GM23338 (cell line): ENCODE measurements at regions not wholly inside any gene's neighbourhood (a gene's known extent, or its start where the extent isn't known, plus 50 kb on each side); places are given as distances from the start of the nearest gene placed in this dataset.

Experiments
- ATAC-seq: fragments of 200-7000 bp; cut with Tn5 transposase; 3 replicates; pipeline ENCODE4 v1.9.1; 2020
- DNase-seq: peaks from one replicate; pipeline ENCODE4 v3.0.0-alpha.2; 2015; ENCODE audit warnings: low spot score
- H2AFZ ChIP-seq: fragments of 200-600 bp; sonication (generic); 2 replicates; pipeline ENCODE4 v1.8.0; 2016; ENCODE audit warnings: antibody characterized with exemption, mild to moderate bottlenecking, moderate library complexity
- H3F3A ChIP-seq: fragments of 200-600 bp; sonication (generic); replicated peaks from 2 replicates; pipeline ENCODE4 v1.8.0; 2017; ENCODE audit warnings: antibody characterized with exemption, mixed run types, low read depth
- H3K27ac ChIP-seq: fragments of 200-600 bp; sonication (generic); 2 replicates; pipeline ENCODE4 v1.6.1; 2016; ENCODE audit warnings: low read depth
- H3K27me3 ChIP-seq: fragments of 200-600 bp; sonication (generic); 2 replicates; pipeline ENCODE4 v1.8.0; 2016; ENCODE audit warnings: mild to moderate bottlenecking, mixed run types, moderate library complexity; ENCODE audit not compliant: insufficient read depth
- H3K36me3 ChIP-seq: fragments of 200-600 bp; sonication (generic); 2 replicates; pipeline ENCODE4 v1.8.0; 2016; ENCODE audit warnings: mild to moderate bottlenecking; ENCODE audit not compliant: insufficient read depth
- H3K4me1 ChIP-seq: fragments of 200-600 bp; sonication (generic); 2 replicates; pipeline ENCODE4 v1.8.0; 2016; ENCODE audit warnings: mild to moderate bottlenecking, moderate library complexity; ENCODE audit not compliant: insufficient read depth
- H3K4me2 ChIP-seq: fragments of 200-600 bp; sonication (generic); 2 replicates; pipeline ENCODE4 v1.7.1; 2017; ENCODE audit warnings: mixed run types
- H3K4me3 ChIP-seq: fragments of 200-600 bp; sonication (generic); 2 replicates; pipeline ENCODE4 v1.6.1; 2016; ENCODE audit warnings: mixed run types
- H3K79me2 ChIP-seq: fragments of 200-600 bp; sonication (generic); replicated peaks from 2 replicates; pipeline ENCODE4 v1.8.0; 2017; ENCODE audit warnings: mild to moderate bottlenecking; ENCODE audit not compliant: insufficient read depth
- H3K9me2 ChIP-seq: fragments of 200-600 bp; sonication (generic); 2 replicates; pipeline ENCODE4 v1.8.0; 2017; ENCODE audit not compliant: insufficient read depth
- H4K20me1 ChIP-seq: fragments of 200-600 bp; sonication (generic); replicated peaks from 2 replicates; pipeline ENCODE4 v1.8.0; 2017; ENCODE audit warnings: mild to moderate bottlenecking; ENCODE audit not compliant: insufficient read depth
- H3K27ac Mint-ChIP-seq: 2 replicates; pipeline ENCODE4 v1.8.0; 2020; ENCODE audit warnings: inconsistent platforms, mild to moderate bottlenecking, moderate library complexity, mixed read lengths
- H3K27me3 Mint-ChIP-seq: 3 replicates; pipeline ENCODE4 v1.8.0; 2022; ENCODE audit warnings: low read depth, mild to moderate bottlenecking, moderate library complexity, mixed read lengths, inconsistent platforms; ENCODE audit not compliant: insufficient read depth, poor library complexity
- H3K36me3 Mint-ChIP-seq: 3 replicates; pipeline ENCODE4 v1.8.0; 2021; ENCODE audit warnings: low read depth, mild to moderate bottlenecking, inconsistent platforms, moderate library complexity, mixed read lengths
- H3K4me1 Mint-ChIP-seq: 3 replicates; pipeline ENCODE4 v1.8.0; 2020; ENCODE audit warnings: mild to moderate bottlenecking, inconsistent platforms, mixed read lengths
- H3K4me3 Mint-ChIP-seq: 3 replicates; pipeline ENCODE4 v1.8.0; 2021; ENCODE audit warnings: moderate library complexity, mild to moderate bottlenecking, inconsistent platforms, mixed read lengths
- H3K9me3 Mint-ChIP-seq: 3 replicates; pipeline ENCODE4 v1.8.0; 2020; ENCODE audit warnings: moderate library complexity, mild to moderate bottlenecking, inconsistent platforms, mixed read lengths
- NANOG ChIP-seq: IDR thresholded peaks from 2 replicates; pipeline ENCODE4 v1.6.1; 2016; ENCODE audit warnings: antibody characterized with exemption, borderline replicate concordance
- POLR2AphosphoS5 ChIP-seq: IDR thresholded peaks from 2 replicates; pipeline ENCODE4 v1.6.1; 2016; ENCODE audit warnings: antibody characterized with exemption, low read depth
- TF ChIP-seq, protein P1 (sequence below): fragments of 250-450 bp; sonication (Bioruptor Pico); IDR thresholded peaks from 2 replicates; pipeline ENCODE4 v1.5.0; 2020; ENCODE audit warnings: mild to moderate bottlenecking, moderate library complexity
- TF ChIP-seq, protein P2 (sequence below): IDR thresholded peaks from 2 replicates; pipeline ENCODE4 v1.6.1; 2016; ENCODE audit warnings: antibody characterized with exemption
- TF ChIP-seq, protein P3 (sequence below), 2 experiments: fragments of 200-600 bp in 1 of 2; sonication (generic) in 1 of 2; conservative IDR thresholded peaks; 2 replicates each; pipeline versions ENCODE4 v1.5.1 to v1.6.1; 2016 to 2017; ENCODE audit warnings: antibody characterized with exemption in 2 of 2, low read depth in 2 of 2, mild to moderate bottlenecking in 2 of 2, moderate library complexity in 1 of 2

DNA sequence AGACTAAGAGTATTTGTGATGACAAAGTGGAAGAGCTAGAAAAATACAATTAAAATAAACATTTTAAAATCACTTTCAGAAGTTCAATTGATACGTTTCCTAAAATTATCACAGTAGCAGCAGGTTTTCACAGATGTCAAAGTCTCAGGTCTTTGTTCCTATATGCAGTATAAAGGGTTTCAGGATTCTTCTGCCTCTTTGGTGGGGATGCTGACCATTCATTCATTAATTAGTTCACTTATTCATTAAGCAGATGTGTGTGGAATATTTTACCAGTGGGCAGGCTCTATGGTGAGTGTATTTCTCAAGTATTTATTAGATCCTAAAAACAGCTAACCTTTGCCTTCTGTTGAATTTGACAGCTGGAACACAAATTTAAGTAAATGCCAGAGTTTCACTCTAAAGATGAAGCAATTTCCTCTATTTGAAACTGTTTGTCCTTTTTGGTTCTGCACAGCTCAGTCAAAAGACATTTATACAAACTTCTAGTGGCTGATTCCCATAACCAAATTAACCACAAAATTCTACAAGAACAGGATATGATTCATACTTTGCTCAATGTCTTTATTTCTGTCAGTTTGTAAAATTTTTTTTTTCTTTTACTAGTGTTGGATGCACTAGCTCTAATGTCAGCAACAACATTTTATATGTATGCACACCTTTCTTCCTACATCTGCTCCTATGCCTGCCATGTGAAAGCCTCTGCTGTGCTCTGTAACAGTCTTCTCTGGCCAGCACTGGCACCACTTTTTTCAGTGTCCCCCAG, 75.9 kb upstream of the PRR16 start (continued):
- TF ChIP-seq, protein P1, sequence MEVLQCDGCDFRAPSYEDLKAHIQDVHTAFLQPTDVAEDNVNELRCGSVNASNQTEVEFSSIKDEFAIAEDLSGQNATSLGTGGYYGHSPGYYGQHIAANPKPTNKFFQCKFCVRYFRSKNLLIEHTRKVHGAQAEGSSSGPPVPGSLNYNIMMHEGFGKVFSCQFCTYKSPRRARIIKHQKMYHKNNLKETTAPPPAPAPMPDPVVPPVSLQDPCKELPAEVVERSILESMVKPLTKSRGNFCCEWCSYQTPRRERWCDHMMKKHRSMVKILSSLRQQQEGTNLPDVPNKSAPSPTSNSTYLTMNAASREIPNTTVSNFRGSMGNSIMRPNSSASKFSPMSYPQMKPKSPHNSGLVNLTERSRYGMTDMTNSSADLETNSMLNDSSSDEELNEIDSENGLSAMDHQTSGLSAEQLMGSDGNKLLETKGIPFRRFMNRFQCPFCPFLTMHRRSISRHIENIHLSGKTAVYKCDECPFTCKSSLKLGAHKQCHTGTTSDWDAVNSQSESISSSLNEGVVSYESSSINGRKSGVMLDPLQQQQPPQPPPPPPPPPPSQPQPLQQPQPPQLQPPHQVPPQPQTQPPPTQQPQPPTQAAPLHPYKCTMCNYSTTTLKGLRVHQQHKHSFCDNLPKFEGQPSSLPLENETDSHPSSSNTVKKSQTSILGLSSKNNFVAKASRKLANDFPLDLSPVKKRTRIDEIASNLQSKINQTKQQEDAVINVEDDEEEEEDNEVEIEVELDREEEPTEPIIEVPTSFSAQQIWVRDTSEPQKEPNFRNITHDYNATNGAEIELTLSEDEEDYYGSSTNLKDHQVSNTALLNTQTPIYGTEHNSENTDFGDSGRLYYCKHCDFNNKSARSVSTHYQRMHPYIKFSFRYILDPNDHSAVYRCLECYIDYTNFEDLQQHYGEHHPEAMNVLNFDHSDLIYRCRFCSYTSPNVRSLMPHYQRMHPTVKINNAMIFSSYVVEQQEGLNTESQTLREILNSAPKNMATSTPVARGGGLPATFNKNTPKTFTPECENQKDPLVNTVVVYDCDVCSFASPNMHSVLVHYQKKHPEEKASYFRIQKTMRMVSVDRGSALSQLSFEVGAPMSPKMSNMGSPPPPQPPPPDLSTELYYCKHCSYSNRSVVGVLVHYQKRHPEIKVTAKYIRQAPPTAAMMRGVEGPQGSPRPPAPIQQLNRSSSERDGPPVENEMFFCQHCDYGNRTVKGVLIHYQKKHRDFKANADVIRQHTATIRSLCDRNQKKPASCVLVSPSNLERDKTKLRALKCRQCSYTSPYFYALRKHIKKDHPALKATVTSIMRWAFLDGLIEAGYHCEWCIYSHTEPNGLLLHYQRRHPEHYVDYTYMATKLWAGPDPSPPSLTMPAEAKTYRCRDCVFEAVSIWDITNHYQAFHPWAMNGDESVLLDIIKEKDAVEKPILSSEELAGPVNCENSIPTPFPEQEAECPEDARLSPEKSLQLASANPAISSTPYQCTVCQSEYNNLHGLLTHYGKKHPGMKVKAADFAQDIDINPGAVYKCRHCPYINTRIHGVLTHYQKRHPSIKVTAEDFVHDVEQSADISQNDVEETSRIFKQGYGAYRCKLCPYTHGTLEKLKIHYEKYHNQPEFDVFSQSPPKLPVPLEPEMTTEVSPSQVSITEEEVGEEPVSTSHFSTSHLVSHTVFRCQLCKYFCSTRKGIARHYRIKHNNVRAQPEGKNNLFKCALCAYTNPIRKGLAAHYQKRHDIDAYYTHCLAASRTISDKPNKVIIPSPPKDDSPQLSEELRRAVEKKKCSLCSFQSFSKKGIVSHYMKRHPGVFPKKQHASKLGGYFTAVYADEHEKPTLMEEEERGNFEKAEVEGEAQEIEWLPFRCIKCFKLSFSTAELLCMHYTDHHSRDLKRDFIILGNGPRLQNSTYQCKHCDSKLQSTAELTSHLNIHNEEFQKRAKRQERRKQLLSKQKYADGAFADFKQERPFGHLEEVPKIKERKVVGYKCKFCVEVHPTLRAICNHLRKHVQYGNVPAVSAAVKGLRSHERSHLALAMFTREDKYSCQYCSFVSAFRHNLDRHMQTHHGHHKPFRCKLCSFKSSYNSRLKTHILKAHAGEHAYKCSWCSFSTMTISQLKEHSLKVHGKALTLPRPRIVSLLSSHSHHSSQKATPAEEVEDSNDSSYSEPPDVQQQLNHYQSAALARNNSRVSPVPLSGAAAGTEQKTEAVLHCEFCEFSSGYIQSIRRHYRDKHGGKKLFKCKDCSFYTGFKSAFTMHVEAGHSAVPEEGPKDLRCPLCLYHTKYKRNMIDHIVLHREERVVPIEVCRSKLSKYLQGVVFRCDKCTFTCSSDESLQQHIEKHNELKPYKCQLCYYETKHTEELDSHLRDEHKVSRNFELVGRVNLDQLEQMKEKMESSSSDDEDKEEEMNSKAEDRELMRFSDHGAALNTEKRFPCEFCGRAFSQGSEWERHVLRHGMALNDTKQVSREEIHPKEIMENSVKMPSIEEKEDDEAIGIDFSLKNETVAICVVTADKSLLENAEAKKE = no peak
- TF ChIP-seq NANOG (no peak), POLR2AphosphoS5 (no peak)
- TF ChIP-seq, protein P2, sequence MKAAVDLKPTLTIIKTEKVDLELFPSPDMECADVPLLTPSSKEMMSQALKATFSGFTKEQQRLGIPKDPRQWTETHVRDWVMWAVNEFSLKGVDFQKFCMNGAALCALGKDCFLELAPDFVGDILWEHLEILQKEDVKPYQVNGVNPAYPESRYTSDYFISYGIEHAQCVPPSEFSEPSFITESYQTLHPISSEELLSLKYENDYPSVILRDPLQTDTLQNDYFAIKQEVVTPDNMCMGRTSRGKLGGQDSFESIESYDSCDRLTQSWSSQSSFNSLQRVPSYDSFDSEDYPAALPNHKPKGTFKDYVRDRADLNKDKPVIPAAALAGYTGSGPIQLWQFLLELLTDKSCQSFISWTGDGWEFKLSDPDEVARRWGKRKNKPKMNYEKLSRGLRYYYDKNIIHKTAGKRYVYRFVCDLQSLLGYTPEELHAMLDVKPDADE = no peak

DNA sequence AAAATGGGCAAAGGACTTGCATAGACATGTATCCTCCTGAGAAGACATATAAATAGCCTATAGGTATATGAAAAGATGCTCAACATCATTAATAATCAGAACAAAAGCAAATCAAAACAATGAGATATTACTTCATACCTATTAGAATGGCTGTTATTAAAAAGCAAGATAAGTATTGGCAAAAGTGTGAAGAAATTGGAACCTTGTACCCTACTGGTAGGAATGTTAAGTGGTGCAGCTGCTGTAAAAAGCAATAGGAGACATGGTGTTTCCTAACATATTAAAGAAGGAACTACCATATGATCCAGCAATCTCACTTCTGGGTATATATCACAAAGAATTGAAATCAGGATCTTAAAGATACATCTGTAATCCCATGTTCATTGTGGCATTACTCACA, 69.8 kb upstream of the PRR16 start:
- H3K9me3 Mint-ChIP-seq = peaks cover 9% of the 10 kb centered on the region
- H3K27me3 ChIP-seq = no peaks in the 10 kb centered on the region

More for the DNA sequence above, 69.8 kb upstream of the PRR16 start:
- H3K79me2 ChIP-seq = no peaks in the 10 kb centered on the region
- no peak overlapping the region for H3K4me2 ChIP-seq
- H3K4me3 ChIP-seq = no peak overlapping the region
- no peaks in the 10 kb centered on the region for H4K20me1 ChIP-seq
- no peaks in the 10 kb centered on the region for H3K4me1 ChIP-seq
- no peaks in the 10 kb centered on the region for H3K9me2 ChIP-seq
- no peak for ATAC-seq
- no peaks in the 10 kb centered on the region for H3K36me3 ChIP-seq
- no peak for TF ChIP-seq NANOG
- TF ChIP-seq, protein P3, sequence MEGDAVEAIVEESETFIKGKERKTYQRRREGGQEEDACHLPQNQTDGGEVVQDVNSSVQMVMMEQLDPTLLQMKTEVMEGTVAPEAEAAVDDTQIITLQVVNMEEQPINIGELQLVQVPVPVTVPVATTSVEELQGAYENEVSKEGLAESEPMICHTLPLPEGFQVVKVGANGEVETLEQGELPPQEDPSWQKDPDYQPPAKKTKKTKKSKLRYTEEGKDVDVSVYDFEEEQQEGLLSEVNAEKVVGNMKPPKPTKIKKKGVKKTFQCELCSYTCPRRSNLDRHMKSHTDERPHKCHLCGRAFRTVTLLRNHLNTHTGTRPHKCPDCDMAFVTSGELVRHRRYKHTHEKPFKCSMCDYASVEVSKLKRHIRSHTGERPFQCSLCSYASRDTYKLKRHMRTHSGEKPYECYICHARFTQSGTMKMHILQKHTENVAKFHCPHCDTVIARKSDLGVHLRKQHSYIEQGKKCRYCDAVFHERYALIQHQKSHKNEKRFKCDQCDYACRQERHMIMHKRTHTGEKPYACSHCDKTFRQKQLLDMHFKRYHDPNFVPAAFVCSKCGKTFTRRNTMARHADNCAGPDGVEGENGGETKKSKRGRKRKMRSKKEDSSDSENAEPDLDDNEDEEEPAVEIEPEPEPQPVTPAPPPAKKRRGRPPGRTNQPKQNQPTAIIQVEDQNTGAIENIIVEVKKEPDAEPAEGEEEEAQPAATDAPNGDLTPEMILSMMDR (conservative IDR thresholded peaks at IDR 0.05; ENCODE audit: low read depth in 2 of 2) = peak; percentile 25 to 54
- no peak overlapping the region for H2AFZ ChIP-seq
- peak; percentile 6 for DNase-seq
- H3K4me1 Mint-ChIP-seq = no peaks in the 10 kb centered on the region
- no peaks in the 10 kb centered on the region for H3F3A ChIP-seq
- H3K27ac Mint-ChIP-seq = no peak overlapping the region
- H3K36me3 Mint-ChIP-seq = peaks cover 8% of the 10 kb centered on the region
- no peaks in the 10 kb centered on the region for H3K27me3 Mint-ChIP-seq
- H3K4me3 Mint-ChIP-seq = no peak overlapping the region
- H3K27ac ChIP-seq = no peak overlapping the region
